ENCODE measurements at regions not wholly inside any gene's neighbourhood (a gene's known extent, or its start where the extent isn't known, plus 50 kb on each side); places are given as distances from the start of the nearest gene placed in this dataset.
"Not testable (repeated sequence)": the region's sequence is repeated elsewhere in the genome, so short reads cannot be mapped to it uniquely, and the experiment has no call there.

- TF ChIP-seq, protein P1, sequence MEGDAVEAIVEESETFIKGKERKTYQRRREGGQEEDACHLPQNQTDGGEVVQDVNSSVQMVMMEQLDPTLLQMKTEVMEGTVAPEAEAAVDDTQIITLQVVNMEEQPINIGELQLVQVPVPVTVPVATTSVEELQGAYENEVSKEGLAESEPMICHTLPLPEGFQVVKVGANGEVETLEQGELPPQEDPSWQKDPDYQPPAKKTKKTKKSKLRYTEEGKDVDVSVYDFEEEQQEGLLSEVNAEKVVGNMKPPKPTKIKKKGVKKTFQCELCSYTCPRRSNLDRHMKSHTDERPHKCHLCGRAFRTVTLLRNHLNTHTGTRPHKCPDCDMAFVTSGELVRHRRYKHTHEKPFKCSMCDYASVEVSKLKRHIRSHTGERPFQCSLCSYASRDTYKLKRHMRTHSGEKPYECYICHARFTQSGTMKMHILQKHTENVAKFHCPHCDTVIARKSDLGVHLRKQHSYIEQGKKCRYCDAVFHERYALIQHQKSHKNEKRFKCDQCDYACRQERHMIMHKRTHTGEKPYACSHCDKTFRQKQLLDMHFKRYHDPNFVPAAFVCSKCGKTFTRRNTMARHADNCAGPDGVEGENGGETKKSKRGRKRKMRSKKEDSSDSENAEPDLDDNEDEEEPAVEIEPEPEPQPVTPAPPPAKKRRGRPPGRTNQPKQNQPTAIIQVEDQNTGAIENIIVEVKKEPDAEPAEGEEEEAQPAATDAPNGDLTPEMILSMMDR (IDR thresholded peaks at IDR 0.05), result no peak
- peak; percentile 56 for ATAC-seq (ENCODE audit: low FRiP score)
- no peak for DNase-seq (ENCODE audit: low spot score)
Measured at GRCh38 chr6:47419621-47420020, 58.0 kb upstream of the CD2AP start.

DNA sequence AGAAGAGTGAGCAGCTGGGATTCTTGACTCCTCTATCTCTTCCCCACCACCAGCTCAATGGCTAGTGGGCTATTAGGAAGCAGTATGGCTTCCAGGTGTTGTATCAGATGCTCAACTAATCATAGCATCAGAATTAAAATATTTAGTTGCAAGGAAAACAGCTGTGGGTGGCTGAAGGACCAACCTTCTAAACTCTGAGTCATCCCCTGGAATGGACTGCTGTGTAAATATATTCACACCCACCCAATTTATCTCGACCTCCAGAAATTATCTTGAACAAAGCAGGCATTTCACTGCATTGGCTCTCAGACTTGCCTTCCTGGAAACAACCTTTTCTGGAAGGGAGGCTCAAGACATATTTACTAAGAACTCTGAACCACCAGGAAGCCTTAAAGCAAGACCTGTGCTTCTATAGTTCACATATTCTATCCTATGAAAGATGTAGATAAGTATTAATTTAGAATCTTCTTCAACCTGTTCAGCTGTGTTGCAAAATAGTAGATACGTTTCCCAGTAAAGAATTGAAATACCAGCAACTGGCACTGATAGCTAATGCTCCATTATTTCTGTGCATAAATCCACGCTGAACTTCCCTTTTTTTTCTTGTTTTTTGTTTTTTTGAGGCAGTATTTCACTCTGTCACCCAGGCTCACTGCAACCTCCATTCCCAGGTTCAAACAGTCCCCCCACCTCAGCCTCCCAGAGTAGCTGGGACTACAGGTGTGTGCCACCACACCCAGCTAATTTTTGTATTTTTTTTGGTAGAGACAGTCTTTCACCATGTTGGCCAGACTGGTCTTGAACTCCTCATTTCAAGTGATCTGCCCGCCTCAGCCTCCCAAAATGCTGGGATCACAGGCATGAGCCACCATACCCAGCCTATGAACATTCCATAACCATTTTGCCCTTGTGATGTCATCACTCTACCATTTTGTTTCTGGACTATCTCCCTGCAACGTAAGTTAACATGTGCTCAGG, 56.9 kb upstream of the CD2AP start:
- no peak for DNase-seq (ENCODE audit: low spot score)
- TF ChIP-seq, protein P1 (IDR thresholded peaks at IDR 0.05), result no peak
- ATAC-seq (ENCODE audit: low FRiP score), result no peak

DNA sequence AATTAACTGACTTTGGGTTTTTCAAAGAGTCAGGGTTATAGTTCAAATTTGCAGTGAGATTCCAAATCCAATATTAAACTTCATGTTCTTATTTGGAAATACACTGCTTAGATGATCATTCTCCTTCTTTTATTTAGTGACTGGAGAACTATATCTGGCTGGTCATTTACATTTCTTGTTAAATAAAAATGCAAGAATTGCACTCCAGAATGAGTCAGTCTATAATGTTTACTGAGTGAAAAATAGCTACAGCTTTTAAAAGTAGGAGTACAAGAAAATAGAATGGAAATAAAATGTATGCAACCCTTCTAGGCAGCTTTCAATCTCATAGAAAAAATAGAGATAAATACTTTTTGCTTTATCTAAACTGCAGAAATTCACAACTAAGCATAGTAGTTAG, 54.5 kb upstream of the CD2AP start:
- no peak for DNase-seq (ENCODE audit: low spot score)
- no peak for ATAC-seq (ENCODE audit: low FRiP score)
- TF ChIP-seq, protein P1 (IDR thresholded peaks at IDR 0.05), result no peak

- no peak for DNase-seq (ENCODE audit: low spot score)
- TF ChIP-seq, protein P1 (IDR thresholded peaks at IDR 0.05), result no peak
- no peak for ATAC-seq (ENCODE audit: low FRiP score)
Measured at GRCh38 chr6:47424436-47424836, 53.2 kb upstream of the CD2AP start.

DNA sequence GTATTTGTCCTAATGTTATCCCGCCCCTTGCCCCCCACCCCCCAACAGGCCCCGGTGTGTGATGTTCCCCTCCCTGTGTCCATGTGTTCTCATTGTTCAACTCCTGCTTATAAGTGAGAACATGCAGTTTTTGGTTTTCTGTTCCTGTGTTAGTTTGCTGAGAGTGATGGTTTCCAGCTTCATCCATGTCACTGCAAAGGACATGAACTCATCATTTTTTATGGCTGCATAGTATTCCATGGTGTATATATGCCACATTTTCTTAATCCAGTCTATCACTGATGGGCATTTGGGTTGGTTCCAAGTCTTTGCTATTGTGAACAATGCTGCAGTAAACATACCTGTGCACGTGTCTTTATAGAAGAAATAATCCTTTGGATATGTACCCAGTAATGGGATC, 51.9 kb upstream of the CD2AP start:
- DNase-seq (ENCODE audit: low spot score), result not testable (repeated sequence)

DNA sequence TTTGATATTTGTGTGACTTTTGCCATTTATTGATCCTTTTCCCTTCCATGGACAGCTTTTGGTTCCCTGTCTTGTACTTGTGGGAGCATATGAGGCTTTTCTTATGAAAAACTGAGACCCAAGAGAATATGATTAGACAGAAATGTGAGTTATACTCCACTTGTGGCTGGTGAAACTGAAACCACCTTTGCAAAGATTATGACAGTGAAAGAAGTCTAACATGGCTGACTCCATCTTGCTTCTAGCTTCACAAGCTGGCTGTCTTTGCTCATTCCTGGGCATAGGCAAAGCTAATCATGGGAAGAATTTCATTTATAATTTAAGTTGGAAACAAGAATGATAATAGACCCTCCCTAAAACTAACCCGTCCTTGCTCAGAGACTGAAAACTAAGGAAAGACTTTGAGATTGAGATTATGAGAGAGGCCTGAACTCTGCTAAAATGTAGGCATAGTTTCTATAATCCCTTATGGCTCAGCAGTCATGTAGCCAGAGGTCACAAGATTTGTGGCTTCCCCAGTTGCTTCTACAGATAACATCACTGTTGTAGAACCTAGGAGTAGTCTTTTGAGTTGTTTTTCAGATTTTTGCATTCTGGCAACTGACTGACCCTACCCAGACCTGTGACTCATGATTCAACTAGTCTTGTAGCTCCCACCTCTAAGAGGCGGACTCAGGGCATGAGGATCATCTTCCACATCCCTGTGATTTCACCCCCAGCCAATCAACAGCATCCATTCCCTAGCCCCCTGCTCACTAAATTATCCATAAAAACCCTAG, 50.9 kb upstream of the CD2AP start:
- DNase-seq (ENCODE audit: low spot score) (no peak), ATAC-seq (ENCODE audit: low FRiP score) (no peak)
- TF ChIP-seq, protein P1 (IDR thresholded peaks at IDR 0.05), result no peak

More for the DNA sequence above, 51.9 kb upstream of the CD2AP start:
- ATAC-seq (ENCODE audit: low FRiP score), result not testable (repeated sequence)

GRCh38 chr6:47427680-47428079, 49.9 kb upstream of the CD2AP start:
- TF ChIP-seq, protein P1 (IDR thresholded peaks at IDR 0.05), result no peak
- ATAC-seq (ENCODE audit: low FRiP score) (no peak), DNase-seq (ENCODE audit: low spot score) (no peak)

All from omental fat pad (tissue), 3 donors.